ENCODE measurements at regions not wholly inside any gene's neighbourhood (a gene's known extent, or its start where the extent isn't known, plus 50 kb on each side); places are given as distances from the start of the nearest gene placed in this dataset.

- TF ChIP-seq CTCF (IDR thresholded peaks at IDR 0.05), result no peak
- TF ChIP-seq POLR2A (IDR thresholded peaks at IDR 0.05), result no peak
Measured at GRCh38 chr4:115355329-115355728, 241.9 kb upstream of the NDST4 start.
